ENCODE measurements at regions not wholly inside any gene's neighbourhood (a gene's known extent, or its start where the extent isn't known, plus 50 kb on each side); places are given as distances from the start of the nearest gene placed in this dataset.

- no peak for DNase-seq (ENCODE audit: low spot score)
These were observed 1253.8 kb downstream of the MRPL39 start for GRCh38 chr21:24353492-24353891.

DNA sequence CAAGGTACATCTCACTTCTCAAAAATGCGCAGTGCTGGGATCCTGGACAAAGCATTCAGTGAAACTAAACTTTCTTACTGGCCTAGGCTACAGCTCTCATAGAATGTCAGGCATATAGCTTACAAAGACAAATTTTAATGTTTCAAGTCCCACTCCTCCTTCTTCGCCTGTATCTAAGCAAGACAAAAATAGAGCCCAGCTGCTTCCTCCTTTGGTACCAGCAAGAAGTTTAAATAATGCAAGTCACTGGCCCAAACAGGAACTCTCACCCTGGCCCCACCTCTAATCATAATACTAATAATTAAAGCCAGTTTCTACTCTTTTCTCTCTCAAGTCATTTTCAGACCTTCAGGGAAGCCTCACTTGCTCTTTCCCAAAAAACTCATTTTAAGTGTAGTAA is 1267.9 kb downstream of the MRPL39 start:
- DNase-seq (ENCODE audit: low spot score) = no peak

DNA sequence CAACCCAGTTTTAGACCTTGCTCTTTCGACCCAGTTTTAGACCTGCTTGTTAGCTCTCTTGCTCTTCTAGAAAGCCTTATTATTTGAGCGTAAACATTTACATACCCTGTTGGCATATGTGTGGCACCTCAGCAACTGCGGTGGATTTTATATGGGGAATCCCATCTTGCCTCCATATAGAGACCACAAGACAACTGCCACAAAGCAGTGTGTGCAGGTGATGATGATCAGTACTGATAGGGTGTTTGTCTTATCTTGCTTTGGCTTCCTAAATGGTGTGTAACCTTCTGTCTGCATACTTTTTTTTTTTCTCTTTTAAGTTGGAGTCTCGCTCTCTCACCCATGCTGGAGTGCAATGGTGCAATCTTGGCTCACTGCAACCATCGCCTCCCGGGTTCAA is 1270.8 kb downstream of the MRPL39 start:
- no peak for DNase-seq (ENCODE audit: low spot score)

- DNase-seq (ENCODE audit: low spot score) = no peak
These were observed 1283.7 kb downstream of the MRPL39 start for GRCh38 chr21:24323536-24323935.

DNA sequence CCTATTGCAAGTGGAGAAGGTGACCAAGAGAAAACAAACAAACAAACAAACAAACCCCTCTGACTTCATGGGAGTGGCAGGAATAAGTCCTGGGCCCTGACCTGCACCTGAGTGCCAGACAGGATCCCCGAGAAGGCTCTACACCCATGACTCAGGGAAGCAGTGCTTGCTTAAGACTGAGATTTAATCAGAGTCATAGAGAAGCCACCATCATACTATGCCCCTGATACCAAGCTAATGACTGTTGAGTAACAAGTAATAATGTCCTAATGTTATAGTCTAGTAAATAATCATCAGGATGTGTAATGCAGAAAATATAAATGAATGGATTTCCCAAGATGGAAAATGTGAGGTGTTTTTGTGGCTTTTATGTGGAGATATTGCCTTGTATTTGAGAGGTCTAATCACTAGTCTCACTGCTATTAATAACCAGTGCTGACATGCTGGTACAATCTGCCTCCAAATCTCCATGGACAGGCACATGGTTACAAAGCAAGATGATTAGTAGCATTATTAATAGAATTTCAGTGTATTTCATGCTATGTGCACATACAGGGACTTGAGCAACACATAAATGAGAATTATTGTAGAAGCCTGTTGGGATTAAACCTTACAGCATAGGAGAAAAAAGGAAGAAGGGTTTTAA is 1290.9 kb downstream of the MRPL39 start:
- DNase-seq (ENCODE audit: low spot score) = no peak

GRCh38 chr21:24310788-24311187 is 1296.5 kb downstream of the MRPL39 start:
- no peak for DNase-seq (ENCODE audit: low spot score)

DNA sequence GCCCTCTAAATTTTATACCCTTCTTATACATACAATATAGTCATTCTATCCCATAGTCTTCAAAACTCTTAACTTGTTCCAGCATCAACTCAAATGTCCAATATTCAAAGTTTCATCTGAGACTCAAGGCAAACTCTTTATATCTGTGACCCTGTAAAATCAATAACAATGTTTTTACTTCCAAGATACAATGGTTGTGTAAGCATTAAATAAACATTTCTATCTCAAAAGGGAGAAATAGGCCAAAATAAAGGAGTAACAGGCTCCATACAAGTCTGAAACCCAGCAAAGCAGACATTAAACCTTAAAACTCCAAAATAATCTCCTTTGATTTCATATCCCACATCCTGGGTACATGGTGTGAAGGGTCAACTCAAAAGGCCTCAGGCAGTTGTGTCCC is 1299.1 kb downstream of the MRPL39 start:
- no peak for DNase-seq (ENCODE audit: low spot score)

GRCh38 chr21:24302400-24302799 is 1304.9 kb downstream of the MRPL39 start:
- DNase-seq (ENCODE audit: low spot score) = no peak

- no peak for DNase-seq (ENCODE audit: low spot score)
These were observed 1309.2 kb downstream of the MRPL39 start for GRCh38 chr21:24298040-24298439.

DNA sequence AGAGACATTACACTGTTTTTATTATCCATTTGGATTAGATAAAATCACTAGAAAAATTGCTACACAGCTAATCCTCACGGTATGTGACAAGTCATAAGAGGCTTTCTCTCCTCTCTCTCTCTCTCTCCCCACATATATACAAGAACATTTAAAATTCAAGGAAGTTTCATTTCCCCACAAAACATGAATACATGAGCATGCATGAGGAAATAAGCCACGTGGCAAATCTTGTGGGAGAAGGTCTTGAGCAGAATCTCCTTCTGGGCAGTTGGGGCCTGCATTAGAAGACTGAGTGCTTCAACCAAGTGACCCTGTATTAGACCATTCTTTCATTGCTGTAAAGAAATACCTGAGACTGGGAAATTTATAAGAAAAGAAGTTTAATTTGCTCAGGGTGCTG is 1313.1 kb downstream of the MRPL39 start:
- DNase-seq (ENCODE audit: low spot score) = no peak

DNA sequence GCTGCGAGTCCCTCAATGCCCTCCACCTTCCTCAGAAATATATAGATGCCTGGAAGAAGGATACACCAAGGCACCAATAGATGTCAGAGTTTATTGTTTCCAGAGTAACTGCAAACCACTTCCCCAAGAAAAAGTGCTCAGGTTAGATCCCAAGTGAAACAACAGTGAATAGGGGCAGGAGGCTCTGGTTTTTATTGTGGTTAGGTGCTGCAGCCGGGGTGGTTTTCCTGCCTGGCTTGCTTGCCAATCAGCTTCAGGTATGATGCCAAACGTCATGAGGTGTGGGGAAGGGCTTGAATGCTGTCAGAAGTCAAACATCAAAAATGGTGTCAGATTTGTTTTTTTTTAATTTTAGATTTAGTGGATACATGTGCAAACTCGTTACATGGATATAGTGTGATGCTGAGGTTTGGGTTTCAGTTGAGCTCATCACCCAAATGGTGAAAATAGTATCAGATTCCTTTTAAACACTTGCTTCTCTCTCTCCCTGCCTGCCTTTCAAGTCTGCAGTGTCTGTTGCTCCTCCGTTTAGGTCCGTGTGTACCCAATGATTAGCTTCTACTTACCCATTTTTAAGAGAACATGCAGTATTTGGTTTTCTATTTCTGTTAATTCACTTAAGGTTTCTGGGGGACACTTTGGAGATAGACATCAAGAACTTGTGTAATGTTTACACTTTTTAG is 1317.0 kb downstream of the MRPL39 start:
- DNase-seq (ENCODE audit: low spot score) = no peak

GRCh38 chr21:24289539-24289938 is 1317.7 kb downstream of the MRPL39 start:
- no peak for DNase-seq (ENCODE audit: low spot score)

DNA sequence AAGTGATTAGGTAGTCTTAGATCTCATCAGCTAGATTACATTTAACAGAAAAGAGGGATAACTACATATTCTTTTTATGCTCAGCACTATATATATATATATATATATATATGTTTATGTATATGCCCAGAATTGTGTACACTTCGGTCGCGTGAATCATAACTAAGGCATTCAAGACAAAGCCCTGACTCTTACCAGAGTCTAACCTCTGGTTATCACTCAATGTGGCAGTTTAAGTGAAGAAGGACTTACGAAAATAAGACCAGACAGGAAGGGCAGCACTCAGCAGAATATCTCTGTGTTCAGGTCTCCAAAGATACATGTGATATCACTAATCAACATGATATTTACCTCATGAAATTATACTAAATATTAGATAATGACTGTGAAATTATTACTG is 1326.7 kb downstream of the MRPL39 start:
- no peak for DNase-seq (ENCODE audit: low spot score)

DNA sequence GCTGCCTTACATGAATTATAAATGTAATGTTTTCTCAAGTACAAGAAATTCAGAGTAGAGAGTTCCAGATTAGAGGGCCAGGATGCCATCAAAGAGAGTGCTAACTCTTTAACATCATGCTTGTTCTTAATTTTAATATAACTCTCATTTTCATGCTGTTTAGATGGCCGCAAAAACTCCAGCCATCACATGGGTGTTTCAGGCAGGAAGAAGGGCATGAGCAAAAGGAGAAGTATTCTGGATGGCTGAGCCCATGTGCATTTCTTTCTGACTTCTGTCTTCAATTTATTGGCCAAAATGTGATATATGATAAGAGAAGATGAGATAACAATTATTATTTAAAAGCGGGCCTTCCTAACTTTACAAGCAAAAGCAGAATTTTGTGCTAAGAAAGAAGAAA is 1328.6 kb downstream of the MRPL39 start:
- no peak for DNase-seq (ENCODE audit: low spot score)

DNA sequence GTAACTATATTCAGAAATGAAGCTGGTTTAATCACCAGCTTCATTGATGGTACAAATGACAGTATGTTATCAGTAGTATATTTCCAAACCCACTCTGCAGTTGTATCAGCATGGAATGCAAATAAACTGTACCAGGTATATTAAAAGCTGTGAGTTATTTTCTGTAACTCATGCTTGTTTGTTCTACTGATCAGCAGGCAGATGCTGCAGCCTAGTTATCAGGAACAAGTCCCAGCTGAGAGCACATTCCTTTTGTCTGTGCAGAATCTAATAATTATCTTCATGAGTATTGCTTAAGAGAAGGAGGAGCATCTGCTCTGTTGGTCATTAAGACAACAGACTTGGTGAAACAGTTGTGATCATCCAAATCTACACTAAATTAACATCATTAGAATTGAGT is 1331.1 kb downstream of the MRPL39 start:
- DNase-seq (ENCODE audit: low spot score) = no peak

DNA sequence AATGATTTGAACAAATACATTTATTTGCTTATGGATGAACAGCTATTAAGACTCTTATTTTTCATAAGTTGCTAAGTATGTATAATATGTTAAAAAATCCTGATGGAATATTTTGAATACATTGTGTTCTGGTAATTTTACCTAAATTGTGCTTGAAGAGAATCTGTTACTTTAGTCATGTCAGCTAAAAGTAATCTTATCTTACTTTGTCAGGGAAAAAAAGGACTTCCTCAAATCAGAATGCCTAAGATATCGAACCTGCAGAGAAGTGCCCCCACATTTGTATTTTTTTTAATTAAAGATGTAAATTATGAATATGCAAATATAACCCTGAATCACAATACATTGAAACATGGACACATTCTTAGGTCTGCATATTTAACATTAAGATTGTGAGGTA is 1331.7 kb downstream of the MRPL39 start:
- DNase-seq (ENCODE audit: low spot score) = no peak

GRCh38 chr21:24272521-24272938 is 1334.8 kb downstream of the MRPL39 start:
- no peak for DNase-seq (ENCODE audit: low spot score)

- no peak for DNase-seq (ENCODE audit: low spot score)
These were observed 1341.3 kb downstream of the MRPL39 start for GRCh38 chr21:24265987-24266386.

DNA sequence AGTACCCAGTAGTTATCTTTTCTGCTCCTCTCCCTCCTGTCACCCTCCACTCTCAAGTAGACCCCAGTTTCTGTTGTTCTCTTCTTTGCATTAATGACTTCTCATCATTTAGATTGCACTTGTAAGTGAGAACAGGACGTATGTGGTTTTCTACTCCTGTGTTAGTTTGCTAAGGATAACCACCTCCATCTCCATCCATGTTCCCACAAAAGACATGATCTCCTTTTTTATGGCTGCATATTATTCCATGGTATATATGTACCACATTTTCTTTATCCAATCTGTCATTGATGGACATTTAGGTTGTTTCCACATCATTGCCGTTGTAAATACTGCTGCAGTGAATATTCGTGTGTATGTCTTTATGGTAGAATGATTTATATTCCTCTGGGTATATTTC is 1346.5 kb downstream of the MRPL39 start:
- DNase-seq (ENCODE audit: low spot score) = no peak

DNA sequence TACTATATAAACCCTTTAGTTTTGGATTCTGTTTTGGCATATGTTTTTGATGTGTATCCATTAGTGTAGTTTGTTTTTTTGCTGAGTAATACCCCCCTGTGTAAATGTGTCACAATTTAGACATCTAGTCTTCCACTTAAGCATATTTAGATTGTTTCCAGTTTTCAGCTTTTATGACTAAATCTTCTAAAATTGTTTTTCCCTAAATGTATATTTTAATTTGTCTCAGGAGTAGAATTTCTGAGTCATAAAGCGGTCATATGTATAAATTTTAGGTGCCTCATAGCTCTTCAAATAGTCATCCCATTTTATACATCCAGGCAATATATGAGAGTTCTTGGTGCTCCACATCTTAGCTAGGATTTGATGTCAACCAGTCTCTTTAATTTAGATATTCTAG is 1348.0 kb downstream of the MRPL39 start:
- DNase-seq (ENCODE audit: low spot score) = no peak

GRCh38 chr21:24255591-24255990 is 1351.7 kb downstream of the MRPL39 start:
- DNase-seq (ENCODE audit: low spot score) = no peak

GRCh38 chr21:24225431-24225830 is 1381.8 kb downstream of the MRPL39 start:
- no peak for DNase-seq (ENCODE audit: low spot score)

- DNase-seq (ENCODE audit: low spot score) = no peak
These were observed 1382.9 kb downstream of the MRPL39 start for GRCh38 chr21:24224422-24224821.

- no peak for DNase-seq (ENCODE audit: low spot score)
These were observed 1383.7 kb downstream of the MRPL39 start for GRCh38 chr21:24223624-24224023.
